Heart left ventricle (tissue), 16 donors: ENCODE measurements at regions not wholly inside any gene's neighbourhood (a gene's known extent, or its start where the extent isn't known, plus 50 kb on each side); places are given as distances from the start of the nearest gene placed in this dataset.

Experiments
- ATAC-seq, 4 donors: fragments of 200-7000 bp; cut with Tn5 transposase; one replicate each; pipeline ENCODE4 v1.9.1; 2020 to 2022; ENCODE audit warnings: moderate library complexity in 4 of 4, mild to moderate bottlenecking in 3 of 4, moderate number of reproducible peaks in 1 of 4
- DNase-seq, 5 donors: peaks; one replicate each; pipeline ENCODE4 v3.0.0-alpha.2; 2020
- H3K27ac ChIP-seq, 12 donors: fragments of 200-600 bp; sonication (generic) in 4 of 12; one replicate each; pipeline versions ENCODE4 v1.5.0 to v1.8.0; 2016 to 2022; ENCODE audit warnings: mild to moderate bottlenecking in 2 of 12
- H3K27me3 ChIP-seq, 9 donors: fragments of 200-600 bp; sonication (generic) in 2 of 9; one replicate each; pipeline versions ENCODE4 v1.5.1 to v1.8.0; 2016 to 2022; ENCODE audit warnings: mild to moderate bottlenecking in 3 of 9
- H3K36me3 ChIP-seq, 9 donors: fragments of 200-600 bp; sonication (generic) in 2 of 9; one replicate each; pipeline versions ENCODE4 v1.5.0 to v1.8.0; 2018 to 2022; ENCODE audit warnings: mild to moderate bottlenecking in 2 of 9
- H3K4me1 ChIP-seq, 12 donors: fragments of 200-600 bp; sonication (generic) in 4 of 12; one replicate each; pipeline versions ENCODE4 v1.5.0 to v1.8.0; 2016 to 2022; ENCODE audit warnings: mild to moderate bottlenecking in 3 of 12
- H3K4me3 ChIP-seq, 12 donors: fragments of 200-600 bp; sonication (generic) in 4 of 12; one replicate each; pipeline versions ENCODE4 v1.5.0 to v1.8.0; 2017 to 2022; ENCODE audit warnings: mild to moderate bottlenecking in 9 of 12, moderate library complexity in 4 of 12
- H3K9me3 ChIP-seq, 12 donors: fragments of 200-600 bp; sonication (generic) in 4 of 12; one replicate each; pipeline versions ENCODE4 v1.5.0 to v1.8.0; 2016 to 2022; ENCODE audit warnings: mild to moderate bottlenecking in 1 of 12
- POLR2A ChIP-seq, 2 donors: fragments of 450-650 bp; IDR thresholded peaks; one replicate each; pipeline ENCODE4 v1.6.1; 2017; ENCODE audit warnings: antibody characterized with exemption in 2 of 2, mild to moderate bottlenecking in 2 of 2, moderate library complexity in 2 of 2
- WGBS, 4 donors: extraction: QIAGEN DNeasy Blood & Tissue Kit in 2 of 4; methylation state at CpG; one replicate each; pipeline versions ENCODE4 v1.1.5 to v1.1.7; 2013 to 2018; 5-methylcytosine and 5-hydroxymethylcytosine counted together
- intact Hi-C, 10 donors: fragments of 100-400 bp; cut with DNase I; formaldehyde crosslinking; loops; one replicate each; pipeline versions ENCODE4 v1.11.1 to v1.14.2; 2022
- TF ChIP-seq, protein P1 (sequence below), 12 donors: fragments of 200-600 bp; sonication (generic) in 4 of 12; IDR thresholded peaks; one replicate each; pipeline versions ENCODE4 v1.5.0 to v1.8.0; 2018 to 2022; ENCODE audit warnings: antibody characterized with exemption in 12 of 12, mild to moderate bottlenecking in 5 of 12
- donor health status: ischemic (EF 13 %, LVEDD 7.1; RV severe dilation, severe dysfunction).
- donor health status: healthy with polysubstance abuse.
- donor health status: DM: no; HTN: yes; CAD: no.
- donor health status: DM: no; HTN: no; CAD: no.
- donor health status: ischemic (EF 25% LVEDD 6.9; RV normal size, moderate dysfunction).
- donor health status: ischemic (EF 25% LVEDD 5.7; RV mildly dilated, moderate dysfunction).
- donor health status: healthy.
- donor health status: DM: yes; HTN: yes; CAD: no.
- donor health status: ischemic (EF 35%, LVEDD 5.7; RV mildly dilated, moderate dysfunction).
- donor health status: nonischemic (EF 11% LVEDD 7.7; RV severe dilation, severe dysfunction).
- donor health status: DM: yes; HTN: yes; CAD: no.
- donor health status: PGD.
- donor health status: ischemic (EF 29% LVEDD 5.4; RV normal size, mild dysfunction).
- donor health status: nonischemic (EF 23%, LVEDD 6.1; RV moderate dilation, normal function).

DNA sequence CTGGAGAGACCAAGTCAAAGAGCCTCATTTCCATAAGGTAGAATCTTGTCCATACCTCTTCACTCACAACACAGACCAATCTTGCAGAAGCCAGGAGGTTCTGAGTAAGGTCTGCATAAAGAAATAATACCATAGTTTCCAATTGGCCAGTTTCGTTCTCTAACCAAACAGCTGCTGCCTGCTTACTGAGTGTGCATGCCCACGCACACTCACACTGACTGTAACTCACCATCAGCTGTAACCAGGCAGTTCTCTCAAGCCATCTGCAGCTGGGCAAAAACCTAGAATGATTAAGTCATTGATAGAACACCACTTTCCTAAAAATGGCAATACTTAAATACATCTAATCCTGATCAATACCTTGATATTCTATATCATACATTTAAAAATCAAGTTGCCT lies 106.6 kb upstream of the VAV3 start:
- peak in 2 of 4 donors; percentile 48 to 82 for ATAC-seq
- intact Hi-C loops, result no loop called here

DNA sequence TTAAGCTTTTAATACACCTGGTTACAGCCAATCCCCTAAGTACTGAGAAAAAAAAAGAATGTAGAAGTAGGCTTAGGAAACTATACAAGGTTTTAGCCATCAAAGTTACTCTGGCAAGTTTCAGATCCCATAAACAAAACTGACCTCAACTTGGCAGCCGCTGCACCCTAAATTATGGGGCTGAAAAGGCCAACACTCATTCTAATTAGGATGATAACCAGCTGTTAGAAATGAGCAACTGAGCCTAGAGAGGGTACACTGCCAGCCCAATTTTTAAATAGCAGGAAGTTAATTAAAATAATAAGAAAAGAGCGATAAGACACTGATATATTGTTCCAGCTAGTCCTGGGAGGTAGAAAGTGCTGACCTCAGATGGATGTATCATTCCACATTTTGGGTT lies 105.7 kb upstream of the VAV3 start:
- intact Hi-C loops, result no loop called here
- H3K27ac ChIP-seq, result no peak overlapping the region
- H3K9me3 ChIP-seq, result no peaks in the 10 kb centered on the region
- DNase-seq (no peak), ATAC-seq (peak in 2 of 4 donors; percentile 22 to 30)
- H3K4me1 ChIP-seq, result peaks cover 0 to 33% (median 0%) of the 10 kb centered on the region in 12 donors
- no peak for TF ChIP-seq POLR2A (IDR thresholded peaks at IDR 0.05)
- H3K4me3 ChIP-seq, result no peak overlapping the region
- H3K27me3 ChIP-seq, result no peaks in the 10 kb centered on the region
- no peaks in the 10 kb centered on the region for H3K36me3 ChIP-seq
- 71 to 79% (median 75%) methylated on average over 2 of the region's 2 CpGs for WGBS, 4 donors

More for the DNA sequence above, 106.6 kb upstream of the VAV3 start:
- WGBS, 4 donors, result 81 to 90% (median 87%) methylated on average over 2 of the region's 2 CpGs
- DNase-seq, result peak in 1 of 5 donors; percentile 30
- H3K27me3 ChIP-seq, result no peaks in the 10 kb centered on the region
- peaks cover 0 to 33% (median 0%) of the 10 kb centered on the region in 12 donors for H3K4me1 ChIP-seq
- no peak for TF ChIP-seq POLR2A (IDR thresholded peaks at IDR 0.05)
- TF ChIP-seq, protein P1, sequence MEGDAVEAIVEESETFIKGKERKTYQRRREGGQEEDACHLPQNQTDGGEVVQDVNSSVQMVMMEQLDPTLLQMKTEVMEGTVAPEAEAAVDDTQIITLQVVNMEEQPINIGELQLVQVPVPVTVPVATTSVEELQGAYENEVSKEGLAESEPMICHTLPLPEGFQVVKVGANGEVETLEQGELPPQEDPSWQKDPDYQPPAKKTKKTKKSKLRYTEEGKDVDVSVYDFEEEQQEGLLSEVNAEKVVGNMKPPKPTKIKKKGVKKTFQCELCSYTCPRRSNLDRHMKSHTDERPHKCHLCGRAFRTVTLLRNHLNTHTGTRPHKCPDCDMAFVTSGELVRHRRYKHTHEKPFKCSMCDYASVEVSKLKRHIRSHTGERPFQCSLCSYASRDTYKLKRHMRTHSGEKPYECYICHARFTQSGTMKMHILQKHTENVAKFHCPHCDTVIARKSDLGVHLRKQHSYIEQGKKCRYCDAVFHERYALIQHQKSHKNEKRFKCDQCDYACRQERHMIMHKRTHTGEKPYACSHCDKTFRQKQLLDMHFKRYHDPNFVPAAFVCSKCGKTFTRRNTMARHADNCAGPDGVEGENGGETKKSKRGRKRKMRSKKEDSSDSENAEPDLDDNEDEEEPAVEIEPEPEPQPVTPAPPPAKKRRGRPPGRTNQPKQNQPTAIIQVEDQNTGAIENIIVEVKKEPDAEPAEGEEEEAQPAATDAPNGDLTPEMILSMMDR (IDR thresholded peaks at IDR 0.05), result no peak
- H3K36me3 ChIP-seq, result no peaks in the 10 kb centered on the region
- H3K9me3 ChIP-seq, result no peaks in the 10 kb centered on the region
- H3K4me3 ChIP-seq, result no peak overlapping the region
- H3K27ac ChIP-seq, result peak overlapping the region in 1 of 12 donors; percentile 53

DNA sequence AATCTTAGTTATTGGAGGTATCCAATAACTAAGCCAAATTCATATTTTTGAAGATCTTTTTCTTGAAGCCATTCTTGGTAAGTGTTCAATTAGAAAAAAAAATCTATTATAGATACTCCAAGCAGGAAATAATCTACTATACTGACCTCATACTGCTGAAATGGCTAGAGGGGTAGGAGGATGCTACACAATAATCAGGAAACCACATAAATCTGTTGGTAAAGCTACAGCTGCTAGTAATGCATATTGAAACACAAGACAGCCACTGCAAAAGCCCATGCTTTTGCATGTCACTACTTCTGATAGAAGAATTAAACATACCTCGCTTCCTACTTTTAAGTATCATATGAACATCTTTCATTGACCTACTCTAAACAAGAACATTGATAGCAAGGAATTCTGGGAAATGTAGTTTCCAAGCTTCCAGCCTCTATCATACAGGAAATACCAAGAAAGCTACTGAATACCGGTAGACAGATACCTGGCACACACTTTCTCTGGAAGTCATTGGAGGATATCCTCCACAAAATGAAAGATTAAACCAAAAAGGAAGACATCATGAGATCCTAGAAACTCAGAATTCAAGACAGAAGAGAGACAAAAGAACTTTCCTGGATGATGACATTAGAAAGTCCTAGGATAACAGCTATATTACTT lies 103.0 kb upstream of the VAV3 start:
- no peaks in the 10 kb centered on the region for H3K36me3 ChIP-seq
- 44 to 55% (median 52%) methylated on average over 2 of the region's 2 CpGs for WGBS, 4 donors
- H3K9me3 ChIP-seq, result peaks cover 0 to 2% (median 0%) of the 10 kb centered on the region in 12 donors
- intact Hi-C loops, result no loop called here
- no peak overlapping the region for H3K4me3 ChIP-seq
- peaks cover 0 to 35% (median 0%) of the 10 kb centered on the region in 12 donors for H3K4me1 ChIP-seq
- no peak for TF ChIP-seq POLR2A (IDR thresholded peaks at IDR 0.05)
- TF ChIP-seq, protein P1 (IDR thresholded peaks at IDR 0.05), result no peak
- DNase-seq (no peak), ATAC-seq (no peak)
- no peaks in the 10 kb centered on the region for H3K27me3 ChIP-seq
- no peak overlapping the region for H3K27ac ChIP-seq

DNA sequence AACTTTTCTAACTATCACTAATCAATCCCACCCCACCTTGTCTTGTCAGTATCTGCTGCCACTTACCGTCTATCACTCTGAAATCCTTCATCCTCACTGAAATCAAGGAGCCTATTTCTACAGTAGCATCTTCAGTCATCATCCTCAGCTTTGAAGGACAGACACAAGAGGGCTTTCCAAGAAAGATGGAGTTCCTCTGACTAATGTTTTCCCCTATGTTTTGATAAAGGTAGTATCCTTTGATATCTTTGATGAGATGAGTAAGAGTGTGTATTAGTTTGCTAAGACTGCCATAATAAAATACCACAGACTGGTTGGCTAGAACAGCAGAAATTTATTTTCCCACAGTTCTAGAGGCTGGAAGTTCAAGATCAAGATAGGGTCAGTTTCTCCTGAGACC lies 101.8 kb upstream of the VAV3 start:
- H3K4me1 ChIP-seq, result peaks cover 0 to 24% (median 0%) of the 10 kb centered on the region in 12 donors
- H3K9me3 ChIP-seq, result peaks cover 0 to 12% (median 2%) of the 10 kb centered on the region in 12 donors
- no peaks in the 10 kb centered on the region for H3K36me3 ChIP-seq
- ATAC-seq (no peak), DNase-seq (no peak)
- TF ChIP-seq POLR2A (IDR thresholded peaks at IDR 0.05), result no peak
- TF ChIP-seq, protein P1 (IDR thresholded peaks at IDR 0.05), result no peak
- intact Hi-C loops, result no loop called here
- 62 to 91% (median 91%) methylated on average over 1 of the region's 1 CpG for WGBS, 4 donors
- no peak overlapping the region for H3K4me3 ChIP-seq
- no peaks in the 10 kb centered on the region for H3K27me3 ChIP-seq
- no peak overlapping the region for H3K27ac ChIP-seq
